K562 (cell line): ENCODE measurements at regions not wholly inside any gene's neighbourhood (a gene's known extent, or its start where the extent isn't known, plus 50 kb on each side); places are given as distances from the start of the nearest gene placed in this dataset.

ENCODE experiments used
- KDM1A ChIP-seq, 2 experiments: fragments of 450-650 bp; IDR thresholded peaks; 2 replicates each; pipeline ENCODE4 v1.6.1; 2016; ENCODE audit warnings: mild to moderate bottlenecking in 2 of 2
- MAZ ChIP-seq, 2 experiments: fragments of 450-650 bp in 1 of 2; sonication (generic) in 1 of 2; formaldehyde crosslinking; IDR thresholded peaks in 1 of 2; conservative IDR thresholded peaks in 1 of 2; 2 replicates each; pipeline versions ENCODE4 v1.4.0 to v1.5.0; 2020; ENCODE audit warnings: mild to moderate bottlenecking in 1 of 2, missing genetic modification reagents in 1 of 2
- RBM17 ChIP-seq: fragments of 200-400 bp; formaldehyde crosslinking; IDR thresholded peaks from 2 replicates; pipeline ENCODE4 v1.6.1; 2017; ENCODE audit warnings: low read depth, mild to moderate bottlenecking, low read length, borderline replicate concordance
- RBM34 ChIP-seq: fragments of 200-400 bp; formaldehyde crosslinking; IDR thresholded peaks from 2 replicates; pipeline ENCODE4 v1.6.1; 2018; ENCODE audit warnings: low read length, borderline replicate concordance; ENCODE audit not compliant: insufficient read depth
- SAFB ChIP-seq: fragments of 200-400 bp; formaldehyde crosslinking; IDR thresholded peaks from 2 replicates; pipeline ENCODE4 v1.6.1; 2017; ENCODE audit warnings: low read depth, low read length, borderline replicate concordance
- SIN3A ChIP-seq, 2 experiments: fragments of 150-350 bp in 1 of 2; IDR thresholded peaks; 2 replicates each; pipeline ENCODE4 v1.6.1; 2011 to 2016; ENCODE audit warnings: borderline replicate concordance in 2 of 2, low read depth in 2 of 2, low read length in 2 of 2, mild to moderate bottlenecking in 2 of 2, moderate library complexity in 2 of 2; ENCODE audit not compliant: control insufficient read depth in 1 of 2
- SNRNP70 ChIP-seq: fragments of 200-400 bp; formaldehyde crosslinking; optimal IDR thresholded peaks from 2 replicates; pipeline ENCODE3; 2017; ENCODE audit warnings: low read depth, low read length
- XRCC4 ChIP-seq: IDR thresholded peaks from one replicate; pipeline ENCODE4 v1.6.1; 2011; ENCODE audit not compliant: insufficient read depth, insufficient read length; ENCODE audit errors: extremely low read depth
- ZNF644 ChIP-seq: fragments of 200-800 bp; sonication (Bioruptor generic); IDR thresholded peaks from 2 replicates; pipeline ENCODE4 v1.6.1; 2016; ENCODE audit warnings: low read depth, missing genetic modification characterization, missing compliant biosample characterization
- TF ChIP-seq, protein P1 (sequence below): sonication (generic); formaldehyde crosslinking; IDR thresholded peaks from 2 replicates; pipeline ENCODE4 v1.8.0; 2022; ENCODE audit warnings: mild to moderate bottlenecking, missing genetic modification reagents
- TF ChIP-seq, protein P2 (sequence below), 2 experiments: fragments of 150-350 bp in 1 of 2; IDR thresholded peaks; 2 replicates each; pipeline ENCODE4 v1.6.1; 2012 to 2016; ENCODE audit warnings: low read depth in 2 of 2, low read length in 2 of 2, mild to moderate bottlenecking in 1 of 2, moderate library complexity in 1 of 2
- TF ChIP-seq, protein P3 (sequence below), 2 experiments: fragments of 450-650 bp; IDR thresholded peaks; 2 replicates each; pipeline ENCODE4 v1.6.1; 2016
- TF ChIP-seq, protein P4 (sequence below): fragments of 250-450 bp; sonication (Bioruptor Pico); IDR thresholded peaks from 2 replicates; pipeline ENCODE4 v1.5.0; 2021

DNA sequence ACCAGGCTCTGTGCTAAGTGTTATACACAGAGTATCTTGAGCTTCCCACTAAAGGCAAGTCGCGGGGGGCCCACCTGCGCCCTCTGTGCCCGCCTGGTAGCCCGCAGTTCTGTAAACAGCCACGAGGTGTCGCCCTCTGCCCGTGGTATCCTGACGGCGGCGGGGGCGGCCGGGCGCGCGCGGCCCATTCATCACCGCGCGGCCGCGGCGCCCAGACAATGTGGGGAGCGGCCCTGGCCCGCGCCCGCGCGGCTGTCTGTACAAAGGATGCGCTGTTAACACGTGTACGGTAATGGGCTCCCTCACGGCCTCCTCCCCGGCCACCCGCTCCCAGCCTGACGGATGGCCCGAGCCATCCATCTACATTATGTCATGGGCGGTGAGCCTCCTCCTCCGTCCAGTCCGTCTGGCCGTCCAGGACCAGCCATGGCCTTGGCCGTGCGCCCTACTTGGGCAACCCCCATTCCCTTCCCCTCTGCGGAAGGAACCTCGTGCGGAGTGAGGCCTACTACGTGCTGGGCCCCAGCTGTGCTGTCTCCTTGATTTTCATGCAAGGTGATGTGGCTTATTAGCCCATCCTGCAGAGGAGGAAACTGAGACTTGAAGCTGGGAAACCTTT lies 99.4 kb downstream of the MIAT start (continued):
- TF ChIP-seq, protein P1, sequence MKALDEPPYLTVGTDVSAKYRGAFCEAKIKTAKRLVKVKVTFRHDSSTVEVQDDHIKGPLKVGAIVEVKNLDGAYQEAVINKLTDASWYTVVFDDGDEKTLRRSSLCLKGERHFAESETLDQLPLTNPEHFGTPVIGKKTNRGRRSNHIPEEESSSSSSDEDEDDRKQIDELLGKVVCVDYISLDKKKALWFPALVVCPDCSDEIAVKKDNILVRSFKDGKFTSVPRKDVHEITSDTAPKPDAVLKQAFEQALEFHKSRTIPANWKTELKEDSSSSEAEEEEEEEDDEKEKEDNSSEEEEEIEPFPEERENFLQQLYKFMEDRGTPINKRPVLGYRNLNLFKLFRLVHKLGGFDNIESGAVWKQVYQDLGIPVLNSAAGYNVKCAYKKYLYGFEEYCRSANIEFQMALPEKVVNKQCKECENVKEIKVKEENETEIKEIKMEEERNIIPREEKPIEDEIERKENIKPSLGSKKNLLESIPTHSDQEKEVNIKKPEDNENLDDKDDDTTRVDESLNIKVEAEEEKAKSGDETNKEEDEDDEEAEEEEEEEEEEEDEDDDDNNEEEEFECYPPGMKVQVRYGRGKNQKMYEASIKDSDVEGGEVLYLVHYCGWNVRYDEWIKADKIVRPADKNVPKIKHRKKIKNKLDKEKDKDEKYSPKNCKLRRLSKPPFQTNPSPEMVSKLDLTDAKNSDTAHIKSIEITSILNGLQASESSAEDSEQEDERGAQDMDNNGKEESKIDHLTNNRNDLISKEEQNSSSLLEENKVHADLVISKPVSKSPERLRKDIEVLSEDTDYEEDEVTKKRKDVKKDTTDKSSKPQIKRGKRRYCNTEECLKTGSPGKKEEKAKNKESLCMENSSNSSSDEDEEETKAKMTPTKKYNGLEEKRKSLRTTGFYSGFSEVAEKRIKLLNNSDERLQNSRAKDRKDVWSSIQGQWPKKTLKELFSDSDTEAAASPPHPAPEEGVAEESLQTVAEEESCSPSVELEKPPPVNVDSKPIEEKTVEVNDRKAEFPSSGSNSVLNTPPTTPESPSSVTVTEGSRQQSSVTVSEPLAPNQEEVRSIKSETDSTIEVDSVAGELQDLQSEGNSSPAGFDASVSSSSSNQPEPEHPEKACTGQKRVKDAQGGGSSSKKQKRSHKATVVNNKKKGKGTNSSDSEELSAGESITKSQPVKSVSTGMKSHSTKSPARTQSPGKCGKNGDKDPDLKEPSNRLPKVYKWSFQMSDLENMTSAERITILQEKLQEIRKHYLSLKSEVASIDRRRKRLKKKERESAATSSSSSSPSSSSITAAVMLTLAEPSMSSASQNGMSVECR (CRISPR knock-in tag) = no peak
- TF ChIP-seq SNRNP70 (no peak), RBM34 (no peak), SIN3A (IDR thresholded peaks at IDR 0.05; ENCODE audit: borderline replicate concordance in 2 of 2, control insufficient read depth in 1 of 2, low read depth in 2 of 2, low read length in 2 of 2) (no peak), ZNF644 (tag) (no peak), MAZ (CRISPR knock-in tag; conservative IDR thresholded peaks at IDR 0.05 in 1 of 2, IDR thresholded peaks at IDR 0.05 in 1 of 2) (peak in 1 of 2 experiments; percentile 73; a peak in 3 of 4 replicates), XRCC4 (no peak), RBM17 (no peak), SAFB (no peak), KDM1A (IDR thresholded peaks at IDR 0.05) (no peak)
- TF ChIP-seq, protein P2, sequence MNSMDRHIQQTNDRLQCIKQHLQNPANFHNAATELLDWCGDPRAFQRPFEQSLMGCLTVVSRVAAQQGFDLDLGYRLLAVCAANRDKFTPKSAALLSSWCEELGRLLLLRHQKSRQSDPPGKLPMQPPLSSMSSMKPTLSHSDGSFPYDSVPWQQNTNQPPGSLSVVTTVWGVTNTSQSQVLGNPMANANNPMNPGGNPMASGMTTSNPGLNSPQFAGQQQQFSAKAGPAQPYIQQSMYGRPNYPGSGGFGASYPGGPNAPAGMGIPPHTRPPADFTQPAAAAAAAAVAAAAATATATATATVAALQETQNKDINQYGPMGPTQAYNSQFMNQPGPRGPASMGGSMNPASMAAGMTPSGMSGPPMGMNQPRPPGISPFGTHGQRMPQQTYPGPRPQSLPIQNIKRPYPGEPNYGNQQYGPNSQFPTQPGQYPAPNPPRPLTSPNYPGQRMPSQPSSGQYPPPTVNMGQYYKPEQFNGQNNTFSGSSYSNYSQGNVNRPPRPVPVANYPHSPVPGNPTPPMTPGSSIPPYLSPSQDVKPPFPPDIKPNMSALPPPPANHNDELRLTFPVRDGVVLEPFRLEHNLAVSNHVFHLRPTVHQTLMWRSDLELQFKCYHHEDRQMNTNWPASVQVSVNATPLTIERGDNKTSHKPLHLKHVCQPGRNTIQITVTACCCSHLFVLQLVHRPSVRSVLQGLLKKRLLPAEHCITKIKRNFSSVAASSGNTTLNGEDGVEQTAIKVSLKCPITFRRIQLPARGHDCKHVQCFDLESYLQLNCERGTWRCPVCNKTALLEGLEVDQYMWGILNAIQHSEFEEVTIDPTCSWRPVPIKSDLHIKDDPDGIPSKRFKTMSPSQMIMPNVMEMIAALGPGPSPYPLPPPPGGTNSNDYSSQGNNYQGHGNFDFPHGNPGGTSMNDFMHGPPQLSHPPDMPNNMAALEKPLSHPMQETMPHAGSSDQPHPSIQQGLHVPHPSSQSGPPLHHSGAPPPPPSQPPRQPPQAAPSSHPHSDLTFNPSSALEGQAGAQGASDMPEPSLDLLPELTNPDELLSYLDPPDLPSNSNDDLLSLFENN (IDR thresholded peaks at IDR 0.05; ENCODE audit: low read depth in 2 of 2, low read length in 2 of 2) = no peak
- TF ChIP-seq, protein P3, sequence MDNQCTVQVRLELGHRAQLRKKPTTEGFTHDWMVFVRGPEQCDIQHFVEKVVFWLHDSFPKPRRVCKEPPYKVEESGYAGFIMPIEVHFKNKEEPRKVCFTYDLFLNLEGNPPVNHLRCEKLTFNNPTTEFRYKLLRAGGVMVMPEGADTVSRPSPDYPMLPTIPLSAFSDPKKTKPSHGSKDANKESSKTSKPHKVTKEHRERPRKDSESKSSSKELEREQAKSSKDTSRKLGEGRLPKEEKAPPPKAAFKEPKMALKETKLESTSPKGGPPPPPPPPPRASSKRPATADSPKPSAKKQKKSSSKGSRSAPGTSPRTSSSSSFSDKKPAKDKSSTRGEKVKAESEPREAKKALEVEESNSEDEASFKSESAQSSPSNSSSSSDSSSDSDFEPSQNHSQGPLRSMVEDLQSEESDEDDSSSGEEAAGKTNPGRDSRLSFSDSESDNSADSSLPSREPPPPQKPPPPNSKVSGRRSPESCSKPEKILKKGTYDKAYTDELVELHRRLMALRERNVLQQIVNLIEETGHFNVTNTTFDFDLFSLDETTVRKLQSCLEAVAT (IDR thresholded peaks at IDR 0.05) = no peak
- TF ChIP-seq, protein P4, sequence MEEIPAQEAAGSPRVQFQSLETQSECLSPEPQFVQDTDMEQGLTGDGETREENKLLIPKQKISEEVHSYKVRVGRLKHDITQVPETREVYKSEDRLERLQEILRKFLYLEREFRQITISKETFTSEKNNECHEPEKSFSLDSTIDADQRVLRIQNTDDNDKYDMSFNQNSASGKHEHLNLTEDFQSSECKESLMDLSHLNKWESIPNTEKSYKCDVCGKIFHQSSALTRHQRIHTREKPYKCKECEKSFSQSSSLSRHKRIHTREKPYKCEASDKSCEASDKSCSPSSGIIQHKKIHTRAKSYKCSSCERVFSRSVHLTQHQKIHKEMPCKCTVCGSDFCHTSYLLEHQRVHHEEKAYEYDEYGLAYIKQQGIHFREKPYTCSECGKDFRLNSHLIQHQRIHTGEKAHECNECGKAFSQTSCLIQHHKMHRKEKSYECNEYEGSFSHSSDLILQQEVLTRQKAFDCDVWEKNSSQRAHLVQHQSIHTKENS (CRISPR knock-in tag) = no peak
